ENCODE measurements at regions not wholly inside any gene's neighbourhood (a gene's known extent, or its start where the extent isn't known, plus 50 kb on each side); places are given as distances from the start of the nearest gene placed in this dataset.

DNA sequence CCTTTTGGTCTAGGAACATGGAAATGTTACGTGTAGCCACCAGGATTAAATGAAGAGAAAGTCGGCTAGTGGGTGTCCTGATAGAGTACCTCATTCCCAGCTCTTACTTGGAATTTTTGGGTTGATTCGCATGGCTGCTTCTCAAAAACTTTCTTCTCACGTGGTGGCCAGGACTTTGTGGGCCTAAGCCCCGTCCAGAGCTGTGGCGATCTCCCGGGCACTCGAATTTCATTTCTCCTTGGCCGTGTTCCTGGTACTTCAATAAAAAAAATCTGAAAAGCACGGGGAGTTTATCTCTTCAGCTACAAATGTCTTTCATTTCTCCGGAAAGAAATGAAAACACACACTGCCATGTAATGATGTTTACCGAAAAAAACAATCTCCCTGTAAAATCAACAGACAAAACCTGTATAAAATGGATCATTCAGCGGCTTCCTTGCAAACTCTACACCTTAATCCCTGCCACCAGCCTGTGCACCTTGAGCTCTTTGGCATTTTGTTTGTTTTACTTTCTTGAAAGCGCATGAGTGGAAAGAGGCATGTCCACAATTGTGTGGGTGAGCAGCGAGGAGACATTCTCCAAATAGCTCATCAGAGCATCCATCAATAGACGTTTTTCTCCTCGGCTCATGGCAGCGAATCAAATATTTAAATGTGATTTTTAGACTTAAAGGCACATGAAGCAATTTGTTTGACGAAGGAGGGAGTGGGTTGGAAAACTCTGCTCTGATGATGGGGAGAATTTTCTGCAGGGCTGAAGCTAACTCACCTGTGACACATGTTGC is 173.1 kb downstream of the TFAP2C start:
- TF ChIP-seq POLR2AphosphoS5 (IDR thresholded peaks at IDR 0.05; ENCODE audit: low read length) (no peak), EP300 (IDR thresholded peaks at IDR 0.05; ENCODE audit: borderline replicate concordance in 1 of 2, control insufficient read depth in 1 of 2, low read depth in 2 of 2, low read length in 2 of 2) (no peak), POLR2A (IDR thresholded peaks at IDR 0.05; ENCODE audit: low read depth, low read length) (no peak), CREB1 (IDR thresholded peaks at IDR 0.05; ENCODE audit: low read depth) (no peak), SMC3 (IDR thresholded peaks at IDR 0.05; ENCODE audit: borderline replicate concordance, low read length) (no peak)
- TF ChIP-seq, protein P1, sequence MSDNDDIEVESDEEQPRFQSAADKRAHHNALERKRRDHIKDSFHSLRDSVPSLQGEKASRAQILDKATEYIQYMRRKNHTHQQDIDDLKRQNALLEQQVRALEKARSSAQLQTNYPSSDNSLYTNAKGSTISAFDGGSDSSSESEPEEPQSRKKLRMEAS (IDR thresholded peaks at IDR 0.05; ENCODE audit: low read depth, low read length): no peak
- TF ChIP-seq, protein P2, sequence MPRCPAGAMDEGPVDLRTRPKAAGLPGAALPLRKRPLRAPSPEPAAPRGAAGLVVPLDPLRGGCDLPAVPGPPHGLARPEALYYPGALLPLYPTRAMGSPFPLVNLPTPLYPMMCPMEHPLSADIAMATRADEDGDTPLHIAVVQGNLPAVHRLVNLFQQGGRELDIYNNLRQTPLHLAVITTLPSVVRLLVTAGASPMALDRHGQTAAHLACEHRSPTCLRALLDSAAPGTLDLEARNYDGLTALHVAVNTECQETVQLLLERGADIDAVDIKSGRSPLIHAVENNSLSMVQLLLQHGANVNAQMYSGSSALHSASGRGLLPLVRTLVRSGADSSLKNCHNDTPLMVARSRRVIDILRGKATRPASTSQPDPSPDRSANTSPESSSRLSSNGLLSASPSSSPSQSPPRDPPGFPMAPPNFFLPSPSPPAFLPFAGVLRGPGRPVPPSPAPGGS (IDR thresholded peaks at IDR 0.05; ENCODE audit: borderline replicate concordance, insufficient read depth, low read depth, low read length, poor library complexity, severe bottlenecking): no peak
- TF ChIP-seq, protein P3, sequence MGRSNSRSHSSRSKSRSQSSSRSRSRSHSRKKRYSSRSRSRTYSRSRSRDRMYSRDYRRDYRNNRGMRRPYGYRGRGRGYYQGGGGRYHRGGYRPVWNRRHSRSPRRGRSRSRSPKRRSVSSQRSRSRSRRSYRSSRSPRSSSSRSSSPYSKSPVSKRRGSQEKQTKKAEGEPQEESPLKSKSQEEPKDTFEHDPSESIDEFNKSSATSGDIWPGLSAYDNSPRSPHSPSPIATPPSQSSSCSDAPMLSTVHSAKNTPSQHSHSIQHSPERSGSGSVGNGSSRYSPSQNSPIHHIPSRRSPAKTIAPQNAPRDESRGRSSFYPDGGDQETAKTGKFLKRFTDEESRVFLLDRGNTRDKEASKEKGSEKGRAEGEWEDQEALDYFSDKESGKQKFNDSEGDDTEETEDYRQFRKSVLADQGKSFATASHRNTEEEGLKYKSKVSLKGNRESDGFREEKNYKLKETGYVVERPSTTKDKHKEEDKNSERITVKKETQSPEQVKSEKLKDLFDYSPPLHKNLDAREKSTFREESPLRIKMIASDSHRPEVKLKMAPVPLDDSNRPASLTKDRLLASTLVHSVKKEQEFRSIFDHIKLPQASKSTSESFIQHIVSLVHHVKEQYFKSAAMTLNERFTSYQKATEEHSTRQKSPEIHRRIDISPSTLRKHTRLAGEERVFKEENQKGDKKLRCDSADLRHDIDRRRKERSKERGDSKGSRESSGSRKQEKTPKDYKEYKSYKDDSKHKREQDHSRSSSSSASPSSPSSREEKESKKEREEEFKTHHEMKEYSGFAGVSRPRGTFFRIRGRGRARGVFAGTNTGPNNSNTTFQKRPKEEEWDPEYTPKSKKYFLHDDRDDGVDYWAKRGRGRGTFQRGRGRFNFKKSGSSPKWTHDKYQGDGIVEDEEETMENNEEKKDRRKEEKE (IDR thresholded peaks at IDR 0.05): no peak
- TF ChIP-seq, protein P4, sequence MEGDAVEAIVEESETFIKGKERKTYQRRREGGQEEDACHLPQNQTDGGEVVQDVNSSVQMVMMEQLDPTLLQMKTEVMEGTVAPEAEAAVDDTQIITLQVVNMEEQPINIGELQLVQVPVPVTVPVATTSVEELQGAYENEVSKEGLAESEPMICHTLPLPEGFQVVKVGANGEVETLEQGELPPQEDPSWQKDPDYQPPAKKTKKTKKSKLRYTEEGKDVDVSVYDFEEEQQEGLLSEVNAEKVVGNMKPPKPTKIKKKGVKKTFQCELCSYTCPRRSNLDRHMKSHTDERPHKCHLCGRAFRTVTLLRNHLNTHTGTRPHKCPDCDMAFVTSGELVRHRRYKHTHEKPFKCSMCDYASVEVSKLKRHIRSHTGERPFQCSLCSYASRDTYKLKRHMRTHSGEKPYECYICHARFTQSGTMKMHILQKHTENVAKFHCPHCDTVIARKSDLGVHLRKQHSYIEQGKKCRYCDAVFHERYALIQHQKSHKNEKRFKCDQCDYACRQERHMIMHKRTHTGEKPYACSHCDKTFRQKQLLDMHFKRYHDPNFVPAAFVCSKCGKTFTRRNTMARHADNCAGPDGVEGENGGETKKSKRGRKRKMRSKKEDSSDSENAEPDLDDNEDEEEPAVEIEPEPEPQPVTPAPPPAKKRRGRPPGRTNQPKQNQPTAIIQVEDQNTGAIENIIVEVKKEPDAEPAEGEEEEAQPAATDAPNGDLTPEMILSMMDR (IDR thresholded peaks at IDR 0.05 in 2 of 3, conservative IDR thresholded peaks at IDR 0.05 in 1 of 3; ENCODE audit: control insufficient read depth in 2 of 3, extremely low read depth in 1 of 3, insufficient read depth in 1 of 3, low read depth in 3 of 3, low read length in 3 of 3): no peak
- TF ChIP-seq, protein P5, sequence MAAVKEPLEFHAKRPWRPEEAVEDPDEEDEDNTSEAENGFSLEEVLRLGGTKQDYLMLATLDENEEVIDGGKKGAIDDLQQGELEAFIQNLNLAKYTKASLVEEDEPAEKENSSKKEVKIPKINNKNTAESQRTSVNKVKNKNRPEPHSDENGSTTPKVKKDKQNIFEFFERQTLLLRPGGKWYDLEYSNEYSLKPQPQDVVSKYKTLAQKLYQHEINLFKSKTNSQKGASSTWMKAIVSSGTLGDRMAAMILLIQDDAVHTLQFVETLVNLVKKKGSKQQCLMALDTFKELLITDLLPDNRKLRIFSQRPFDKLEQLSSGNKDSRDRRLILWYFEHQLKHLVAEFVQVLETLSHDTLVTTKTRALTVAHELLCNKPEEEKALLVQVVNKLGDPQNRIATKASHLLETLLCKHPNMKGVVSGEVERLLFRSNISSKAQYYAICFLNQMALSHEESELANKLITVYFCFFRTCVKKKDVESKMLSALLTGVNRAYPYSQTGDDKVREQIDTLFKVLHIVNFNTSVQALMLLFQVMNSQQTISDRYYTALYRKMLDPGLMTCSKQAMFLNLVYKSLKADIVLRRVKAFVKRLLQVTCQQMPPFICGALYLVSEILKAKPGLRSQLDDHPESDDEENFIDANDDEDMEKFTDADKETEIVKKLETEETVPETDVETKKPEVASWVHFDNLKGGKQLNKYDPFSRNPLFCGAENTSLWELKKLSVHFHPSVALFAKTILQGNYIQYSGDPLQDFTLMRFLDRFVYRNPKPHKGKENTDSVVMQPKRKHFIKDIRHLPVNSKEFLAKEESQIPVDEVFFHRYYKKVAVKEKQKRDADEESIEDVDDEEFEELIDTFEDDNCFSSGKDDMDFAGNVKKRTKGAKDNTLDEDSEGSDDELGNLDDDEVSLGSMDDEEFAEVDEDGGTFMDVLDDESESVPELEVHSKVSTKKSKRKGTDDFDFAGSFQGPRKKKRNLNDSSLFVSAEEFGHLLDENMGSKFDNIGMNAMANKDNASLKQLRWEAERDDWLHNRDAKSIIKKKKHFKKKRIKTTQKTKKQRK (IDR thresholded peaks at IDR 0.05; ENCODE audit: low read depth, low read length): no peak
